ENCODE measurements at regions not wholly inside any gene's neighbourhood (a gene's known extent, or its start where the extent isn't known, plus 50 kb on each side); places are given as distances from the start of the nearest gene placed in this dataset.
"Not testable (repeated sequence)": the region's sequence is repeated elsewhere in the genome, so short reads cannot be mapped to it uniquely, and the experiment has no call there.

- Histone ChIP-seq H3K4me1 (no peaks in the 10 kb centered on the region), H3K9me3 (peaks cover 0 to 22% (median 4%) of the 10 kb centered on the region in 8 donors), H3K4me3 (no peak overlapping the region), H3K27me3 (replicated peaks in 1 of 7) (no peaks in the 10 kb centered on the region), H3K36me3 (no peaks in the 10 kb centered on the region), H3K27ac (no peak overlapping the region)
- intact Hi-C loops (cut with DNase I; ENCODE audit: low total_unique reads) = no loop called here
- no peak for DNase-seq
- TF ChIP-seq POLR2A (IDR thresholded peaks at IDR 0.05) = no peak
- TF ChIP-seq CTCF (IDR thresholded peaks at IDR 0.05 in 8 of 11, conservative IDR thresholded peaks at IDR 0.05 in 3 of 11) = no peak
- TF ChIP-seq POLR2AphosphoS5 (IDR thresholded peaks at IDR 0.05) = no peak
- WGBS, 5 donors = 61 to 79% (median 72%) methylated on average over 5 of the region's 5 CpGs
Observed at GRCh38 chr16:60949800-60950199, 1086.4 kb downstream of the CDH8 start.

GRCh38 chr16:60945225-60945624 lies 1091.0 kb downstream of the CDH8 start:
- no peak for DNase-seq
- intact Hi-C loops (cut with DNase I; ENCODE audit: low total_unique reads) = no loop called here
- H3K27ac ChIP-seq = no peak overlapping the region
- no peaks in the 10 kb centered on the region for H3K36me3 ChIP-seq
- WGBS, 5 donors = 0 to 11% (median 8%) methylated on average over 2 of the region's 2 CpGs
- H3K9me3 ChIP-seq = peaks cover 0 to 31% (median 20%) of the 10 kb centered on the region in 8 donors
- TF ChIP-seq POLR2A (IDR thresholded peaks at IDR 0.05) = no peak
- no peak for TF ChIP-seq POLR2AphosphoS5 (IDR thresholded peaks at IDR 0.05)
- TF ChIP-seq CTCF (IDR thresholded peaks at IDR 0.05 in 8 of 11, conservative IDR thresholded peaks at IDR 0.05 in 3 of 11) = no peak
- no peaks in the 10 kb centered on the region for H3K4me1 ChIP-seq
- no peak overlapping the region for H3K4me3 ChIP-seq
- H3K27me3 ChIP-seq (replicated peaks in 1 of 7) = no peaks in the 10 kb centered on the region

- H3K9me3 ChIP-seq = peaks cover 0 to 23% (median under 1%) of the 10 kb centered on the region in 8 donors
- H3K36me3 ChIP-seq; H3K27me3 ChIP-seq (replicated peaks in 1 of 7); H3K27ac ChIP-seq; H3K4me1 ChIP-seq; intact Hi-C loops (cut with DNase I; ENCODE audit: low total_unique reads); DNase-seq; H3K4me3 ChIP-seq: not testable (repeated sequence)
- WGBS, 5 donors = 93 to 96% (median 95%) methylated on average over 8 to 10 of the region's 10 CpGs
Observed at GRCh38 chr16:60936189-60936588, 1100.0 kb downstream of the CDH8 start.

- H3K27me3 ChIP-seq (replicated peaks in 1 of 7) = no peaks in the 10 kb centered on the region
- H3K36me3 ChIP-seq = no peaks in the 10 kb centered on the region
- no peak for DNase-seq
- TF ChIP-seq POLR2A (IDR thresholded peaks at IDR 0.05) (no peak), CTCF (IDR thresholded peaks at IDR 0.05 in 8 of 11, conservative IDR thresholded peaks at IDR 0.05 in 3 of 11) (no peak), POLR2AphosphoS5 (IDR thresholded peaks at IDR 0.05) (no peak)
- no peak overlapping the region for H3K27ac ChIP-seq
- H3K4me1 ChIP-seq = no peaks in the 10 kb centered on the region
- peaks cover 0 to 28% (median 0%) of the 10 kb centered on the region in 8 donors for H3K9me3 ChIP-seq
- H3K4me3 ChIP-seq = no peak overlapping the region
- intact Hi-C loops (cut with DNase I; ENCODE audit: low total_unique reads) = no loop called here
- 72 to 96% (median 83%) methylated on average over 3 of the region's 3 CpGs for WGBS, 5 donors
Observed at GRCh38 chr16:60932600-60932999, 1103.6 kb downstream of the CDH8 start.

- H3K4me1 ChIP-seq = no peaks in the 10 kb centered on the region
- H3K36me3 ChIP-seq = no peaks in the 10 kb centered on the region
- H3K27me3 ChIP-seq (replicated peaks in 1 of 7) = no peaks in the 10 kb centered on the region
- H3K9me3 ChIP-seq = peaks cover 0 to 25% (median 0%) of the 10 kb centered on the region in 8 donors
- TF ChIP-seq POLR2A (IDR thresholded peaks at IDR 0.05) = no peak
- TF ChIP-seq POLR2AphosphoS5 (IDR thresholded peaks at IDR 0.05) = no peak
- no peak for TF ChIP-seq CTCF (IDR thresholded peaks at IDR 0.05 in 8 of 11, conservative IDR thresholded peaks at IDR 0.05 in 3 of 11)
- DNase-seq = no peak
- intact Hi-C loops (cut with DNase I; ENCODE audit: low total_unique reads) = no loop called here
- no peak overlapping the region for H3K27ac ChIP-seq
- H3K4me3 ChIP-seq = no peak overlapping the region
- WGBS, 5 donors = 64 to 80% (median 74%) methylated on average over 5 of the region's 5 CpGs
Observed at GRCh38 chr16:60930291-60930690, 1105.9 kb downstream of the CDH8 start.
